Esophagus muscularis mucosa (tissue), 4 donors: ENCODE measurements at regions not wholly inside any gene's neighbourhood (a gene's known extent, or its start where the extent isn't known, plus 50 kb on each side); places are given as distances from the start of the nearest gene placed in this dataset.
"Not testable (repeated sequence)": the region's sequence is repeated elsewhere in the genome, so short reads cannot be mapped to it uniquely, and the experiment has no call there.

Experiments used
- DNase-seq: peaks from one replicate; pipeline ENCODE4 v3.0.0-alpha.2; 2017; ENCODE audit errors: extremely low spot score
- H3K27ac ChIP-seq, 4 donors: fragments of 200-600 bp; sonication (generic); replicated peaks in 1 of 4; 1 replicate in 3 of 4; 2 replicates in 1 of 4; pipeline ENCODE4 v1.5.1; 2016 to 2019; ENCODE audit warnings: mild to moderate bottlenecking in 1 of 4
- H3K27me3 ChIP-seq, 4 donors: fragments of 200-600 bp; sonication (generic); one replicate each; pipeline versions ENCODE4 v1.5.1 to v1.6.0; 2016 to 2019
- H3K36me3 ChIP-seq, 4 donors: fragments of 200-600 bp; sonication (generic); one replicate each; pipeline ENCODE4 v1.5.1; 2016 to 2019
- H3K4me1 ChIP-seq, 4 donors: fragments of 200-600 bp; sonication (generic); one replicate each; pipeline ENCODE4 v1.5.1; 2016 to 2019
- H3K4me3 ChIP-seq, 4 donors: fragments of 200-600 bp; sonication (generic); 1 replicate in 2 of 4; 2 replicates in 2 of 4; pipeline ENCODE4 v1.5.1; 2016 to 2019; ENCODE audit warnings: mild to moderate bottlenecking in 4 of 4, moderate library complexity in 1 of 4
- H3K9me3 ChIP-seq, 4 donors: fragments of 200-600 bp; sonication (generic); 1 replicate in 3 of 4; 2 replicates in 1 of 4; pipeline ENCODE4 v1.5.1; 2016 to 2019
- CTCF ChIP-seq, 3 experiments: fragments of 200-600 bp in 2 of 3; fragments of 450-650 bp in 1 of 3; sonication (generic) in 2 of 3; IDR thresholded peaks; one replicate each; pipeline ENCODE4 v1.5.1; 2017 to 2019; ENCODE audit warnings: antibody characterized with exemption in 3 of 3, mild to moderate bottlenecking in 2 of 3, moderate library complexity in 1 of 3
- EP300 ChIP-seq: sonication (generic); formaldehyde crosslinking; IDR thresholded peaks from one replicate; pipeline ENCODE4 v1.6.1; 2017; ENCODE audit warnings: antibody characterized with exemption
- POLR2A ChIP-seq: fragments of 450-650 bp; IDR thresholded peaks from one replicate; pipeline ENCODE4 v1.6.1; 2017; ENCODE audit warnings: antibody characterized with exemption, moderate library complexity, mild to moderate bottlenecking, low read depth
- POLR2AphosphoS5 ChIP-seq, 2 donors: sonication (generic); formaldehyde crosslinking; IDR thresholded peaks; one replicate each; pipeline ENCODE4 v1.6.1; 2017; ENCODE audit warnings: antibody characterized with exemption in 2 of 2
- WGBS: methylation state at CpG from one replicate; pipeline ENCODE4 v1.1.5; 2018; 5-methylcytosine and 5-hydroxymethylcytosine counted together
- intact Hi-C: fragments of 100-400 bp; cut with DNase I; formaldehyde crosslinking; loops from one replicate; pipeline ENCODE4 v1.15.1; 2023

GRCh38 chr12:124091835-124092234 is 118.8 kb downstream of the ZNF664 start:
- H3K27ac ChIP-seq: no peak overlapping the region
- peaks cover 0 to 13% (median 3%) of the 10 kb centered on the region in 4 donors for H3K4me1 ChIP-seq
- WGBS: 83% methylated on average over 3 of the region's 3 CpGs
- H3K36me3 ChIP-seq: no peaks in the 10 kb centered on the region
- no peak overlapping the region for H3K4me3 ChIP-seq
- DNase-seq: no peak
- intact Hi-C loops: no loop called here
- TF ChIP-seq EP300 (no peak), POLR2AphosphoS5 (IDR thresholded peaks at IDR 0.05) (no peak), CTCF (IDR thresholded peaks at IDR 0.05) (no peak), POLR2A (no peak)
- H3K27me3 ChIP-seq: no peaks in the 10 kb centered on the region
- H3K9me3 ChIP-seq: no peaks in the 10 kb centered on the region

GRCh38 chr12:124092532-124092931 is 119.5 kb downstream of the ZNF664 start:
- H3K9me3 ChIP-seq, H3K36me3 ChIP-seq, intact Hi-C loops, H3K27ac ChIP-seq, H3K4me3 ChIP-seq, DNase-seq, H3K27me3 ChIP-seq: not testable (repeated sequence)
- peaks cover 0 to 18% (median 9%) of the 10 kb centered on the region in 4 donors for H3K4me1 ChIP-seq

DNA sequence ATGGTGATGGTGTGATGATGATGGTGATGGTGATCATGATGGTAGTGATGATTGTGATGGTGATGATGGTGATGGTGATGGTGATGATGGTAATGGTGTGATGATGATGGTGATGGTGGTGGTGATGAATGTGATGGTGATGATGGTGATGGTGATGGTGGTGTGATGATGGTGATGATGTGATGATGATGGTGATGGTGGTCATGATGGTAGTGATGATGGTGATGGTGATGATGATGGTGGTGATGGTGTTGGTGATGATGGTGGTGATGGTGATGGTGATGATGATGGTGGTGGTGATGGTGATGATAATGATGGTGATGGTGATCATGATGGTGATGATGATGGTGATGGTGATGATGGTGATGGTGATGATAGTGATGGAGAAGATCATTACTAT is 120.3 kb downstream of the ZNF664 start:
- H3K27ac ChIP-seq: no peak overlapping the region
- no peaks in the 10 kb centered on the region for H3K36me3 ChIP-seq
- intact Hi-C loops: no loop called here
- H3K27me3 ChIP-seq: no peaks in the 10 kb centered on the region
- no peak for DNase-seq
- no peak for TF ChIP-seq CTCF (IDR thresholded peaks at IDR 0.05)
- TF ChIP-seq POLR2AphosphoS5 (IDR thresholded peaks at IDR 0.05): no peak
- no peak for TF ChIP-seq EP300
- no peak for TF ChIP-seq POLR2A
- H3K4me3 ChIP-seq: no peak overlapping the region
- peaks cover 0 to 18% (median 15%) of the 10 kb centered on the region in 4 donors for H3K4me1 ChIP-seq
- no peaks in the 10 kb centered on the region for H3K9me3 ChIP-seq

DNA sequence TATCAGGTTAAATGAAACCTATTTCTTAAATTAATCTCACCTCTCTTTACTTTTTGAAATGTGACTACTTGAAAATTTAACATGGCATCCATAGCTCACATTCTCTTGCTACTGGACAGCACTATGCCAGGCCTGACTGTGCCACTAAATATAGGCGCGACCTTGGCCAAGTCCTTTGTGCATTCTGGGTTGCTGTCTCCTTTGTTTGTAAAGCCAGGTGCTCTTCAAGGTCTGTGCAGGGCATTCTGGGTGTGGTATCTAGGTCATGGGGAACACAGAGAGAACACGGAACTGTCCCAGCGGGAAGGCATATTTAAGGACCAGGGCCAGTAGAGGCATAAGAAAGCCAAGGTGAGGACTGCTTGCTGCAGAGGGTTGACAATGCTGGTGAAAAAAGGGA is 121.2 kb downstream of the ZNF664 start:
- TF ChIP-seq POLR2AphosphoS5 (IDR thresholded peaks at IDR 0.05) (no peak), EP300 (no peak), CTCF (IDR thresholded peaks at IDR 0.05) (no peak), POLR2A (no peak)
- H3K4me3 ChIP-seq: no peak overlapping the region
- H3K36me3 ChIP-seq: no peaks in the 10 kb centered on the region
- DNase-seq: no peak
- intact Hi-C loops: no loop called here
- no peaks in the 10 kb centered on the region for H3K9me3 ChIP-seq
- peaks cover 0 to 23% (median 18%) of the 10 kb centered on the region in 4 donors for H3K4me1 ChIP-seq
- no peak overlapping the region for H3K27ac ChIP-seq
- H3K27me3 ChIP-seq: no peaks in the 10 kb centered on the region
- WGBS: 93% methylated on average over 4 of the region's 4 CpGs

- DNase-seq: no peak
- Histone ChIP-seq H3K9me3 (no peaks in the 10 kb centered on the region), H3K27me3 (no peaks in the 10 kb centered on the region), H3K4me3 (no peak overlapping the region), H3K4me1 (peaks cover 0 to 24% (median 18%) of the 10 kb centered on the region in 4 donors), H3K36me3 (no peaks in the 10 kb centered on the region), H3K27ac (no peak overlapping the region)
- TF ChIP-seq POLR2A (no peak), EP300 (no peak), POLR2AphosphoS5 (IDR thresholded peaks at IDR 0.05) (no peak), CTCF (IDR thresholded peaks at IDR 0.05) (no peak)
- intact Hi-C loops: no loop called here
- 54% methylated on average over 5 of the region's 5 CpGs for WGBS
These were observed 121.7 kb downstream of the ZNF664 start for GRCh38 chr12:124094733-124095132.
